Mesendoderm (in vitro differentiated cells): ENCODE measurements at regions not wholly inside any gene's neighbourhood (a gene's known extent, or its start where the extent isn't known, plus 50 kb on each side); places are given as distances from the start of the nearest gene placed in this dataset.
A peak's percentile ranks its signal among the peaks of the same experiment; 100 is the strongest.

Source experiments
- DNase-seq: peaks from one replicate; pipeline ENCODE4 v3.0.0; 2013
- H2AK5ac ChIP-seq: 2 replicates; pipeline ENCODE4 v1.6.1; 2013; ENCODE audit warnings: low read length, inconsistent platforms
- H2BK120ac ChIP-seq: 2 replicates; pipeline ENCODE4 v1.6.1; 2013; ENCODE audit warnings: low read depth, mild to moderate bottlenecking, low read length, moderate library complexity, mixed read lengths
- H2BK15ac ChIP-seq: replicated peaks from 2 replicates; pipeline ENCODE4 v1.6.1; 2013; ENCODE audit warnings: low read depth, mild to moderate bottlenecking, moderate library complexity
- H2BK5ac ChIP-seq: 2 replicates; pipeline ENCODE4 v1.6.1; 2013; ENCODE audit warnings: low read length, inconsistent platforms
- H3K18ac ChIP-seq: 2 replicates; pipeline ENCODE4 v1.6.1; 2013; ENCODE audit warnings: mild to moderate bottlenecking, low read length, mixed read lengths
- H3K23ac ChIP-seq: one replicate; pipeline ENCODE4 v1.6.1; 2013; ENCODE audit warnings: low read length
- H3K27ac ChIP-seq: 2 replicates; pipeline ENCODE4 v1.5.1; 2013; ENCODE audit warnings: low read depth, mild to moderate bottlenecking, inconsistent platforms, low read length, moderate library complexity
- H3K27me3 ChIP-seq: 2 replicates; pipeline ENCODE4 v1.6.1; 2013; ENCODE audit warnings: low read length, control low read depth, mild to moderate bottlenecking, inconsistent platforms; ENCODE audit not compliant: insufficient read depth, poor library complexity
- H3K36me3 ChIP-seq: 2 replicates; pipeline ENCODE4 v1.6.1; 2013; ENCODE audit warnings: low read length, inconsistent platforms; ENCODE audit not compliant: control insufficient read depth, insufficient read depth
- H3K4ac ChIP-seq: one replicate; pipeline ENCODE4 v1.6.1; 2013; ENCODE audit warnings: low read depth, mild to moderate bottlenecking, low read length, moderate library complexity
- H3K4me1 ChIP-seq: 2 replicates; pipeline ENCODE4 v1.6.1; 2013; ENCODE audit warnings: low read depth, low read length, inconsistent platforms; ENCODE audit not compliant: control insufficient read depth
- H3K4me2 ChIP-seq: 2 replicates; pipeline ENCODE4 v1.6.1; 2013; ENCODE audit warnings: low read length
- H3K4me3 ChIP-seq: 2 replicates; pipeline ENCODE4 v1.5.1; 2013; ENCODE audit warnings: mild to moderate bottlenecking, low read length
- H3K56ac ChIP-seq: one replicate; pipeline ENCODE4 v1.6.1; 2013; ENCODE audit warnings: low read length
- H3K79me1 ChIP-seq: 2 replicates; pipeline ENCODE4 v1.6.1; 2013; ENCODE audit warnings: low read length, inconsistent platforms
- H3K79me2 ChIP-seq: 2 replicates; pipeline ENCODE4 v1.6.1; 2013; ENCODE audit warnings: mild to moderate bottlenecking, low read length; ENCODE audit not compliant: control insufficient read depth, insufficient read depth
- H3K9ac ChIP-seq: 2 replicates; pipeline ENCODE4 v1.6.1; 2013; ENCODE audit warnings: low read length, inconsistent platforms
- H4K5ac ChIP-seq: one replicate; pipeline ENCODE4 v1.6.1; 2013; ENCODE audit warnings: low read length
- H4K8ac ChIP-seq: one replicate; pipeline ENCODE4 v1.6.1; 2013; ENCODE audit warnings: low read depth, mild to moderate bottlenecking, control low read depth, low read length, moderate library complexity
- WGBS: extraction: QIAGEN DNeasy Blood & Tissue Kit; methylation state at CpG from one replicate; pipeline ENCODE4 v1.1.7; 2013; ENCODE audit warnings: low lambda C conversion rate, missing lambda C conversion rate; ENCODE audit not compliant: insufficient coverage; ENCODE audit errors: extremely low coverage; 5-methylcytosine and 5-hydroxymethylcytosine counted together

DNA sequence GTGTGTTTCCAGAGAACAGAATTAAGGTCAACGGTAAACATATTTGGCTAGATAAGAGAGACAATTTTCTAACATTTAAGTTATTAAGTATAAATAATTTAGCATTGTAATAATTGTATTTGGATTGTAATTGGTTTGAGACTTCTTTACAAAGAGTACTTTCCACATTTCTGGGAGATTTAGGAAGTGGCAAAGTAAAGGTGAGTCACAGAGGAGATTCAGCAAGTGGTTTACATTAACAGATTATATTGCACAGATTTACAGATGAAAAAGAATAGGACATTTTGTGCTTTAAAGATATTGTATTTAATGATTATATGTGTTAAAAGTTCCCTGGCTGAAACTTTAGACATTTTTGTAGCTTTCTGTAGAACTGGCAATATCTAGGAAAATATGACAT, 584.4 kb upstream of the AADAT start:
- DNase-seq: no peak
- Histone ChIP-seq H3K36me3 (no peaks in the 10 kb centered on the region), H3K27me3 (no peaks in the 10 kb centered on the region)

DNA sequence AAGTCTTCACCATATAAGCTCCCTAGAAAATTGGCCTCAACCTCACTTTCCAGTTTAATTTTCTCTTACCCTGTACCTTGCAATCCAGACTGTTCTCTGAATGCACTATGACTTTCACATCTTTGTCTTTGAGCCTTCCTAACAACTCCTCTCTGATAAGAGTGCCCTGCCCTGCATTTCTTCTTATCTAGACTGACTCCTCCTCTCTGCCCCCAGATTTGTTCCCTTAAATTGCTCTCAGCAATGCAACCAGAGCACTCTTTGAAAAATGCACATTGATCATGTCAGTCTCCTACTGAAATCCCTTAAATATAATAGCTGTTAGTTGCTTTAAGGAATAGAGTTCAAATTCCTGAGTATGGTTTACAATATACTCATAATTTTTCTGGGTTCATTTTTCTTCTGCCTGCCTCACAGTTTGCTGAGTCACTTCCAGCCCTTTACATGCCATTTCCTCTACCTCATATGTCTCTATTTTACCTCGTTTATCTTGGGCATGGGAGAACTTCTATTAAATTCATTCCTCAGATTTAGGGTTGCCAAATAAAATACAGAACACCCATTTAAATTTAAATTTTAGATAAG, 582.7 kb upstream of the AADAT start:
- Histone ChIP-seq H3K56ac (no peak overlapping the region), H2BK15ac (no peak overlapping the region), H3K79me2 (no peaks in the 10 kb centered on the region), H3K27me3 (no peaks in the 10 kb centered on the region), H2BK120ac (peak overlapping the region; percentile 12), H2BK5ac (no peak overlapping the region), H3K4ac (no peak overlapping the region), H4K8ac (no peak overlapping the region), H3K18ac (peak overlapping the region; percentile 87), H3K9ac (no peak overlapping the region), H3K23ac (no peak overlapping the region), H3K4me3 (no peak overlapping the region), H3K4me1 (peaks cover 1% of the 10 kb centered on the region), H3K36me3 (no peaks in the 10 kb centered on the region), H4K5ac (no peak overlapping the region), H2AK5ac (no peak overlapping the region), H3K27ac (no peak overlapping the region), H3K79me1 (no peaks in the 10 kb centered on the region), H3K4me2 (no peak overlapping the region)
- DNase-seq: peak; percentile 77
- no CpG with 5 or more reads among the region's 1 CpG for WGBS

More for the DNA sequence above, 584.4 kb upstream of the AADAT start:
- H3K23ac ChIP-seq: no peak overlapping the region
- H2BK120ac ChIP-seq: no peak overlapping the region
- H2AK5ac ChIP-seq: no peak overlapping the region
- no peak overlapping the region for H3K18ac ChIP-seq
- no peak overlapping the region for H3K27ac ChIP-seq
- H3K79me2 ChIP-seq: no peaks in the 10 kb centered on the region
- no peak overlapping the region for H3K4me2 ChIP-seq
- no peak overlapping the region for H4K5ac ChIP-seq
- no peak overlapping the region for H3K56ac ChIP-seq
- no peak overlapping the region for H3K4me3 ChIP-seq
- no peak overlapping the region for H3K9ac ChIP-seq
- H2BK15ac ChIP-seq: no peak overlapping the region
- no peak overlapping the region for H2BK5ac ChIP-seq
- no peak overlapping the region for H4K8ac ChIP-seq
- H3K79me1 ChIP-seq: no peaks in the 10 kb centered on the region
- no CpG with 5 or more reads among the region's 1 CpG for WGBS
- peaks cover 1% of the 10 kb centered on the region for H3K4me1 ChIP-seq
- no peak overlapping the region for H3K4ac ChIP-seq

DNA sequence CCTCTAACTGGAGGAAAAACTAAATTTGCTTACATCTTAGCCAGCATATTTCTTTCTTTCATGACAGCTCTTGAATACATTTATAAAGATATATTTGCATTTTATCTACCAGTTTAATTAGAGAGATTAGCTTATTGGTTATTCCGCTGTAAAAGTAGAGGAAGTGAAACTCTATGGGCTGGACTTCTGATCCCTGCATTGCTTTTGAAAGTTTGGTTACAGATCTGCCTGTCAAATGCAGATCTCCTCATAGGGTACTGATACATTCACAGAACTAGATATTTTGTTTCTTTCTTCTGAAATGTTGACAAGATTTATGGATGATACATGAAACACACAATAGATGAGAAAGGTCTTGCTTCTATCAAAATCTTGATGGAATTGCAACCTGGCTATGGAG, 581.4 kb upstream of the AADAT start:
- Histone ChIP-seq H4K8ac (no peak overlapping the region), H3K27ac (no peak overlapping the region), H2AK5ac (no peak overlapping the region), H3K36me3 (no peaks in the 10 kb centered on the region), H2BK5ac (no peak overlapping the region), H3K23ac (no peak overlapping the region), H4K5ac (no peak overlapping the region), H2BK15ac (no peak overlapping the region), H3K4ac (no peak overlapping the region), H3K4me2 (no peak overlapping the region), H2BK120ac (no peak overlapping the region), H3K79me2 (no peaks in the 10 kb centered on the region), H3K4me3 (no peak overlapping the region), H3K79me1 (no peaks in the 10 kb centered on the region), H3K56ac (no peak overlapping the region), H3K18ac (no peak overlapping the region), H3K27me3 (no peaks in the 10 kb centered on the region), H3K4me1 (peaks cover 1% of the 10 kb centered on the region), H3K9ac (no peak overlapping the region)
- WGBS: no CpG with 5 or more reads among the region's 1 CpG
- DNase-seq: no peak

DNA sequence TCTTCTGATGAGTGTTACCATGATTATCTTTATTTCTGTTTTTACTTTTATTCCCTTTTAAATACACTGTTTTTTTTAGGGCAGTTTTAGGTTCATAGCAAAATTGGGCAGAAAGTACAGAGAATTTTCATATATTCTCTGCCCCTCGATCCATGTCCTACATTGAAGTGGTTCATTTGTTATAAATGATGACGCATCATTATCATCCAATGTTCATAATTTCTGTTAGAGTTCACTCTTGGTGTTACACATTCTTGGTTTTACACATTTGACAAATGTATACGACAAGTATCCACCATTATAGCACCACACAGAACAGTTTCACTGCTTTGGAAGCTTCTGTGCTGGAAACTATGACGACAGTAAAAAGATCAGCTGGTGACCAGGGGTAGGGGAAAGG, 578.1 kb upstream of the AADAT start:
- no peak overlapping the region for H3K4me2 ChIP-seq
- H3K4ac ChIP-seq: no peak overlapping the region
- H3K4me3 ChIP-seq: no peak overlapping the region
- DNase-seq: no peak
- no peak overlapping the region for H3K27ac ChIP-seq
- WGBS: no CpG with 5 or more reads among the region's 4 CpGs
- no peak overlapping the region for H2BK120ac ChIP-seq
- no peaks in the 10 kb centered on the region for H3K4me1 ChIP-seq
- H2BK5ac ChIP-seq: no peak overlapping the region
- H3K56ac ChIP-seq: no peak overlapping the region
- no peaks in the 10 kb centered on the region for H3K36me3 ChIP-seq
- no peak overlapping the region for H2AK5ac ChIP-seq
- H4K8ac ChIP-seq: no peak overlapping the region
- H3K18ac ChIP-seq: no peak overlapping the region
- H3K9ac ChIP-seq: no peak overlapping the region
- H3K79me1 ChIP-seq: no peaks in the 10 kb centered on the region
- no peaks in the 10 kb centered on the region for H3K27me3 ChIP-seq
- H4K5ac ChIP-seq: no peak overlapping the region
- no peak overlapping the region for H2BK15ac ChIP-seq
- H3K23ac ChIP-seq: no peak overlapping the region
- no peaks in the 10 kb centered on the region for H3K79me2 ChIP-seq

DNA sequence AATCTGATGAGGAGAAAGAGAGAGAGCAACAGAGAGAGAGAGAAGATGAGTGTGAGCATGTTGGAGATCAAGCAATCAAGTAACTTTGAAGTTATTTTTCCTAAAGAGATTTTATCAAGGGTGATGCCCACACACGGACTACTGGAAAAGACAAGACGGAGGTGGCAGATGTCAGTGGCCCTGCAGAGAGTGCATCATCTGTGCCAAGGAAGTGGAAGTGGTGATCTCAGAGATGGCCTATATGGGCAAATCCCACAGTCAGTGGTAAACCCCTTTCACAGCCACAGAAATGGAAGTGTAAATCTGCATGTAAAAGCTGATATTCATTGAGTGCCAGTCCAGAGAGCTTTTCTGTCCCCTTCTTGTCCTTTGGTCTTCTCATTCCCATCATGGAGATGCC, 577.2 kb upstream of the AADAT start:
- no peak overlapping the region for H3K4me3 ChIP-seq
- H3K23ac ChIP-seq: no peak overlapping the region
- no peak overlapping the region for H2AK5ac ChIP-seq
- H3K79me2 ChIP-seq: no peaks in the 10 kb centered on the region
- H3K27me3 ChIP-seq: no peaks in the 10 kb centered on the region
- H2BK5ac ChIP-seq: no peak overlapping the region
- no peaks in the 10 kb centered on the region for H3K36me3 ChIP-seq
- WGBS: no CpG with 5 or more reads among the region's 2 CpGs
- no peaks in the 10 kb centered on the region for H3K79me1 ChIP-seq
- DNase-seq: no peak
- no peaks in the 10 kb centered on the region for H3K4me1 ChIP-seq
- no peak overlapping the region for H3K9ac ChIP-seq
- H3K56ac ChIP-seq: no peak overlapping the region
- H3K18ac ChIP-seq: no peak overlapping the region
- H4K8ac ChIP-seq: no peak overlapping the region
- no peak overlapping the region for H2BK120ac ChIP-seq
- no peak overlapping the region for H2BK15ac ChIP-seq
- H4K5ac ChIP-seq: no peak overlapping the region
- no peak overlapping the region for H3K4ac ChIP-seq
- no peak overlapping the region for H3K4me2 ChIP-seq
- H3K27ac ChIP-seq: no peak overlapping the region

DNA sequence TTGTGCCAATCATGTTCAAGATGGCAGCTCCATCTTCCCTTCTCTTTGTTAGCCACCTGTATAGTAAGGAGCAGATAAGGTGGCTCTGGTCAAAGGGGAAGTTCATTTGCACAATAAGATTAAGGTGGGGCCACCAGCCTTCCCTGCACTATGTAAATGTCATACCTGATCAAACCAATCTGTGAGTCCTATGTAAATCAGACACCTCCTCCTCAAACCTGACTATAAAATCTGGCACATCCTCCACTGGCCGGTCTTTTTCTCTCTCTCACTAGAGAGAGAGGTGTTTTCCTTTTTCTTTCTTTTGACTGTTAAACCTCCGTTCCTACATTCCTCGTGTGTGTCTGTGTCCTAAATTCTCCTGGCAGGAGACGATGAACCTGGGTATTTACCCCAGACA, 572.5 kb upstream of the AADAT start:
- Histone ChIP-seq H4K8ac (no peak overlapping the region), H3K4ac (no peak overlapping the region), H2BK120ac (no peak overlapping the region), H3K18ac (no peak overlapping the region), H3K4me3 (no peak overlapping the region), H3K23ac (no peak overlapping the region), H3K79me2 (no peaks in the 10 kb centered on the region), H3K56ac (no peak overlapping the region), H3K27ac (no peak overlapping the region), H3K4me2 (no peak overlapping the region), H2AK5ac (no peak overlapping the region), H3K27me3 (no peaks in the 10 kb centered on the region), H3K9ac (no peak overlapping the region), H4K5ac (no peak overlapping the region), H3K4me1 (no peaks in the 10 kb centered on the region), H3K79me1 (no peaks in the 10 kb centered on the region), H3K36me3 (no peaks in the 10 kb centered on the region), H2BK15ac (no peak overlapping the region), H2BK5ac (no peak overlapping the region)
- WGBS: no CpG with 5 or more reads among the region's 4 CpGs
- DNase-seq: peak; percentile 23
